Spleen (tissue), 7 donors: ENCODE measurements at regions not wholly inside any gene's neighbourhood (a gene's known extent, or its start where the extent isn't known, plus 50 kb on each side); places are given as distances from the start of the nearest gene placed in this dataset.

Experiments
- POLR2A ChIP-seq, 3 donors: fragments of 450-650 bp; IDR thresholded peaks; one replicate each; pipeline ENCODE4 v1.5.1; 2017; ENCODE audit warnings: antibody characterized with exemption in 3 of 3, mild to moderate bottlenecking in 1 of 3
- POLR2AphosphoS5 ChIP-seq, 3 donors: sonication (generic); formaldehyde crosslinking; IDR thresholded peaks; one replicate each; pipeline ENCODE4 v1.5.1; 2017; ENCODE audit warnings: antibody characterized with exemption in 3 of 3
- TF ChIP-seq, protein P1 (sequence below), 11 experiments: fragments of 200-600 bp in 7 of 11; fragments of 450-650 bp in 4 of 11; sonication (generic) in 4 of 11; IDR thresholded peaks in 8 of 11; conservative IDR thresholded peaks in 3 of 11; 1 replicate in 7 of 11; 2 replicates in 4 of 11; pipeline versions ENCODE4 v1.4.0 to v1.8.0; 2016 to 2021; ENCODE audit warnings: antibody characterized with exemption in 11 of 11, inconsistent platforms in 4 of 11, mild to moderate bottlenecking in 1 of 11
- donor health status: DM: no; HTN: no; CAD: no; lungs with moderate emphysema.
- donor health status: DM: no; HTN: no; CAD: no.
- donor health status: DM: no; HTN: no; CAD: no.

DNA sequence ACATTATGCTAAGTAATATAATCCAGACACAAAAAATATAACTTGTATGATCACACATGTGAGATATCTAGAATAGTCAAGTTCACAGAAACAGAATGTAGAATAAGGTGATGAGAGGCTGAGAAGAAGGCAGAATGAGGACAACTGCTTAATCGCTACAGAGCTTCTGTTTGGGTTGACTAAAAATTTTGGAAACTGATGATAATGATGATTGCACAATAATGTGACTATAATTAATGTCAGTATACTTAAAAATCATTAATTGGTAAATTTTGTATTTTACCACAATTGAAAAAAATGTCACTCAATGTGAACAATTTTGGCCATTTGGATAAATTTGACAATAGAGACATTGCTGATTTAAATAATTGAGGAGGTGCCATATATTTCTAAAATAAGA, 1374.4 kb upstream of the CDH8 start:
- TF ChIP-seq, protein P1, sequence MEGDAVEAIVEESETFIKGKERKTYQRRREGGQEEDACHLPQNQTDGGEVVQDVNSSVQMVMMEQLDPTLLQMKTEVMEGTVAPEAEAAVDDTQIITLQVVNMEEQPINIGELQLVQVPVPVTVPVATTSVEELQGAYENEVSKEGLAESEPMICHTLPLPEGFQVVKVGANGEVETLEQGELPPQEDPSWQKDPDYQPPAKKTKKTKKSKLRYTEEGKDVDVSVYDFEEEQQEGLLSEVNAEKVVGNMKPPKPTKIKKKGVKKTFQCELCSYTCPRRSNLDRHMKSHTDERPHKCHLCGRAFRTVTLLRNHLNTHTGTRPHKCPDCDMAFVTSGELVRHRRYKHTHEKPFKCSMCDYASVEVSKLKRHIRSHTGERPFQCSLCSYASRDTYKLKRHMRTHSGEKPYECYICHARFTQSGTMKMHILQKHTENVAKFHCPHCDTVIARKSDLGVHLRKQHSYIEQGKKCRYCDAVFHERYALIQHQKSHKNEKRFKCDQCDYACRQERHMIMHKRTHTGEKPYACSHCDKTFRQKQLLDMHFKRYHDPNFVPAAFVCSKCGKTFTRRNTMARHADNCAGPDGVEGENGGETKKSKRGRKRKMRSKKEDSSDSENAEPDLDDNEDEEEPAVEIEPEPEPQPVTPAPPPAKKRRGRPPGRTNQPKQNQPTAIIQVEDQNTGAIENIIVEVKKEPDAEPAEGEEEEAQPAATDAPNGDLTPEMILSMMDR (IDR thresholded peaks at IDR 0.05 in 8 of 11, conservative IDR thresholded peaks at IDR 0.05 in 3 of 11): no peak
- TF ChIP-seq POLR2AphosphoS5 (IDR thresholded peaks at IDR 0.05) (no peak), POLR2A (IDR thresholded peaks at IDR 0.05) (no peak)
